HEK293 (cell line): ENCODE measurements at regions not wholly inside any gene's neighbourhood (a gene's known extent, or its start where the extent isn't known, plus 50 kb on each side); places are given as distances from the start of the nearest gene placed in this dataset.

Experiments used
- CTCF ChIA-PET: fragments of 350-600 bp; formaldehyde crosslinking; extraction: SDS; loops from one replicate; lab custom pipeline; 2021; ENCODE audit warnings: antibody characterized with exemption; lab: Yijun Ruan, JAX
- POLR2A ChIA-PET: fragments of 300-600 bp; formaldehyde crosslinking; extraction: SDS; loops from one replicate; lab custom pipeline; 2020; ENCODE audit warnings: antibody characterized with exemption, inconsistent platforms; lab: Yijun Ruan, JAX
- H3K27ac ChIP-seq: fragments of 200-500 bp; sonication (Bioruptor generic); 2 replicates; pipeline ENCODE4 v1.5.1; 2014; ENCODE audit warnings: low read depth, low read length, control low read depth, inconsistent platforms; ENCODE audit errors: extremely low read depth
- H3K36me3 ChIP-seq, 2 experiments: fragments of 200-500 bp in 1 of 2; sonication (Bioruptor generic) in 1 of 2; 1 replicate in 1 of 2; 2 replicates in 1 of 2; pipeline ENCODE4 v1.5.1; 2014 to 2017; ENCODE audit warnings: inconsistent platforms in 2 of 2, low read length in 2 of 2; ENCODE audit not compliant: control insufficient read depth in 2 of 2, insufficient read depth in 1 of 2
- H3K4me1 ChIP-seq: fragments of 200-500 bp; sonication (Bioruptor generic); 2 replicates; pipeline ENCODE4 v1.5.1; 2014; ENCODE audit warnings: mild to moderate bottlenecking, low read length, inconsistent platforms; ENCODE audit not compliant: control insufficient read depth, insufficient read depth
- H3K4me3 ChIP-seq: 2 replicates; pipeline ENCODE4 v1.5.1; 2011; ENCODE audit warnings: low read depth, mild to moderate bottlenecking, control low read depth, low read length, moderate library complexity
- H3K9me3 ChIP-seq: fragments of 200-500 bp; sonication (Bioruptor generic); 2 replicates; pipeline ENCODE4 v1.5.1; 2014; ENCODE audit warnings: low read depth, low read length, inconsistent platforms; ENCODE audit not compliant: control insufficient read depth, insufficient read depth
- CTCF ChIP-seq: fragments of 450-650 bp; formaldehyde crosslinking; IDR thresholded peaks from 2 replicates; pipeline ENCODE4 v1.5.1; 2016; ENCODE audit warnings: missing biosample characterization, missing genetic modification characterization
- EGR2 ChIP-seq: fragments of 450-650 bp; formaldehyde crosslinking; IDR thresholded peaks from 2 replicates; pipeline ENCODE4 v1.5.1; 2016; ENCODE audit warnings: low read depth, missing biosample characterization, missing genetic modification characterization
- PRDM4 ChIP-seq: fragments of 450-650 bp; formaldehyde crosslinking; IDR thresholded peaks from 2 replicates; pipeline ENCODE4 v1.5.1; 2017; ENCODE audit warnings: missing biosample characterization, missing genetic modification characterization
- YY2 ChIP-seq: fragments of 450-650 bp; formaldehyde crosslinking; IDR thresholded peaks from 2 replicates; pipeline ENCODE4 v1.5.1; 2016; ENCODE audit warnings: missing biosample characterization, missing genetic modification characterization
- ZBTB1 ChIP-seq: fragments of 450-650 bp; formaldehyde crosslinking; IDR thresholded peaks from 2 replicates; pipeline ENCODE4 v1.5.1; 2016; ENCODE audit warnings: missing biosample characterization, missing genetic modification characterization
- ZBTB10 ChIP-seq: fragments of 450-650 bp; formaldehyde crosslinking; IDR thresholded peaks from 2 replicates; pipeline ENCODE4 v1.5.1; 2016; ENCODE audit warnings: missing biosample characterization, missing genetic modification characterization
- ZFHX2 ChIP-seq: fragments of 450-650 bp; formaldehyde crosslinking; conservative IDR thresholded peaks from 2 replicates; pipeline ENCODE4 v1.5.1; 2016; ENCODE audit warnings: missing biosample characterization, missing genetic modification characterization
- ZFP69B ChIP-seq: fragments of 450-650 bp; formaldehyde crosslinking; IDR thresholded peaks from 2 replicates; pipeline ENCODE4 v1.5.1; 2016; ENCODE audit warnings: missing biosample characterization, missing genetic modification characterization
- ZIC2 ChIP-seq: fragments of 450-650 bp; formaldehyde crosslinking; IDR thresholded peaks from 2 replicates; pipeline ENCODE4 v1.5.1; 2016; ENCODE audit warnings: missing biosample characterization, missing genetic modification characterization
- ZNF16 ChIP-seq: fragments of 450-650 bp; formaldehyde crosslinking; IDR thresholded peaks from 2 replicates; pipeline ENCODE4 v1.5.1; 2016; ENCODE audit warnings: low read depth, missing biosample characterization, missing genetic modification characterization
- ZNF423 ChIP-seq: fragments of 450-650 bp; formaldehyde crosslinking; IDR thresholded peaks from 2 replicates; pipeline ENCODE4 v1.5.1; 2016; ENCODE audit warnings: missing biosample characterization, missing genetic modification characterization
- ZNF488 ChIP-seq: fragments of 450-650 bp; formaldehyde crosslinking; IDR thresholded peaks from 2 replicates; pipeline ENCODE4 v1.5.1; 2016; ENCODE audit warnings: missing biosample characterization, missing genetic modification characterization
- ZNF518A ChIP-seq: fragments of 450-650 bp; formaldehyde crosslinking; conservative IDR thresholded peaks from 2 replicates; pipeline ENCODE4 v1.5.1; 2016; ENCODE audit warnings: low read depth, missing biosample characterization, missing genetic modification characterization
- ZNF529 ChIP-seq: fragments of 450-650 bp; formaldehyde crosslinking; IDR thresholded peaks from 2 replicates; pipeline ENCODE4 v1.5.1; 2017; ENCODE audit warnings: missing genetic modification characterization, missing biosample characterization; ENCODE audit not compliant: insufficient replicate concordance
- ZNF654 ChIP-seq: fragments of 450-650 bp; formaldehyde crosslinking; IDR thresholded peaks from 2 replicates; pipeline ENCODE4 v1.5.1; 2016; ENCODE audit warnings: low read depth, missing biosample characterization, missing genetic modification characterization
- ZNF843 ChIP-seq: fragments of 450-650 bp; formaldehyde crosslinking; IDR thresholded peaks from 2 replicates; pipeline ENCODE4 v1.5.1; 2016; ENCODE audit warnings: missing biosample characterization, missing genetic modification characterization
- ZSCAN18 ChIP-seq: fragments of 450-650 bp; formaldehyde crosslinking; IDR thresholded peaks from 2 replicates; pipeline ENCODE4 v1.5.1; 2016; ENCODE audit warnings: missing biosample characterization, missing genetic modification characterization
- ZSCAN5A ChIP-seq: fragments of 450-650 bp; formaldehyde crosslinking; IDR thresholded peaks from 2 replicates; pipeline ENCODE4 v1.5.1; 2016; ENCODE audit warnings: missing biosample characterization, missing genetic modification characterization

GRCh38 chr11:116692318-116693101 is 80.3 kb downstream of the BUD13 start (continued):
- TF ChIP-seq ZSCAN5A (tag by site-specific recombination) (no peak), ZSCAN18 (tag by site-specific recombination) (no peak)

- H3K27ac ChIP-seq = no peak overlapping the region
- no peaks in the 10 kb centered on the region for H3K9me3 ChIP-seq
- no peaks in the 10 kb centered on the region for H3K4me1 ChIP-seq
- no peak overlapping the region for H3K4me3 ChIP-seq
- ChIA-PET CTCF (interaction anchor here (0.6 to 2.2 kb wide), 32 partner anchors 9 to 1690 kb away, joined by 3 to 19 read pairs (median 4); no protein-coding TSS in a partner anchor), POLR2A (no interaction called here)
- no peaks in the 10 kb centered on the region for H3K36me3 ChIP-seq
- TF ChIP-seq ZFHX2 (0 out of 2 replicates have a peak, but pooled peaks have one; percentile 20), PRDM4 (tag by site-specific recombination) (no peak), CTCF (tag by site-specific recombination) (peak; percentile 55; the same call in 1 of the 2 replicates), ZNF518A (tag by site-specific recombination) (no peak), ZNF843 (tag by site-specific recombination) (no peak), ZNF423 (tag by site-specific recombination) (no peak), ZNF654 (peak; percentile 74), ZBTB1 (no peak), YY2 (tag by site-specific recombination) (no peak), EGR2 (0 out of 2 replicates have a peak, but pooled peaks have one; percentile 17), ZNF488 (tag by site-specific recombination) (no peak), ZIC2 (tag by site-specific recombination) (no peak), ZNF529 (tag by site-specific recombination) (no peak), ZFP69B (tag by site-specific recombination) (no peak), ZNF16 (tag by site-specific recombination) (no peak), ZBTB10 (0 out of 2 replicates have a peak, but pooled peaks have one; percentile 60)
Measured at GRCh38 chr11:116691771-116692177, 81.0 kb downstream of the BUD13 start.
